Loucy (cell line): ENCODE measurements at regions not wholly inside any gene's neighbourhood (a gene's known extent, or its start where the extent isn't known, plus 50 kb on each side); places are given as distances from the start of the nearest gene placed in this dataset.

ENCODE experiments used
- EZH2phosphoT487 ChIP-seq: fragments of 200-600 bp; IDR thresholded peaks from 2 replicates; pipeline ENCODE4 v1.6.1; 2018; ENCODE audit warnings: antibody characterized with exemption, mild to moderate bottlenecking, moderate library complexity, borderline replicate concordance
- TF ChIP-seq, protein P1 (sequence below): fragments of 200-600 bp; sonication (generic); conservative IDR thresholded peaks from 2 replicates; pipeline ENCODE4 v1.5.1; 2014; ENCODE audit warnings: mild to moderate bottlenecking, antibody characterized with exemption, low read length

DNA sequence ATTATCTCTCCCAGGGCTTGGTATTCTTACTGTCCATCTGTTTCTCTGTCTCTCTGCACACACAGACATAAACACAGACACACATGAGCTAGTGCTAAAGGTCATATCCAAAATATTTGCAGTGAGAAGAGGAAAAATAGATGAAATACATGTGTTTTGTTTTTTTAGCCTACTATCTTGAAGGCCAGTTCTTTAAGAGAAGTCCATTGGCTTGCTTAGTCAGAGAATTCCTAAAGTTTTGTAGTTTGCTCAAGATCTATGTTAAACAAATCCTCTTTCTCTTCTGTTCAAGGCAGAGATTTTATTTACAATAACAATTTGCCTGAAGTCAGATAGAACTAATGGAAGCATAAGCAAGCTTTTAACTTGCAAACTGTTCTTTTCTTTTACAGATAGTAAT lies 120.0 kb upstream of the AKIRIN2 start:
- TF ChIP-seq, protein P1, sequence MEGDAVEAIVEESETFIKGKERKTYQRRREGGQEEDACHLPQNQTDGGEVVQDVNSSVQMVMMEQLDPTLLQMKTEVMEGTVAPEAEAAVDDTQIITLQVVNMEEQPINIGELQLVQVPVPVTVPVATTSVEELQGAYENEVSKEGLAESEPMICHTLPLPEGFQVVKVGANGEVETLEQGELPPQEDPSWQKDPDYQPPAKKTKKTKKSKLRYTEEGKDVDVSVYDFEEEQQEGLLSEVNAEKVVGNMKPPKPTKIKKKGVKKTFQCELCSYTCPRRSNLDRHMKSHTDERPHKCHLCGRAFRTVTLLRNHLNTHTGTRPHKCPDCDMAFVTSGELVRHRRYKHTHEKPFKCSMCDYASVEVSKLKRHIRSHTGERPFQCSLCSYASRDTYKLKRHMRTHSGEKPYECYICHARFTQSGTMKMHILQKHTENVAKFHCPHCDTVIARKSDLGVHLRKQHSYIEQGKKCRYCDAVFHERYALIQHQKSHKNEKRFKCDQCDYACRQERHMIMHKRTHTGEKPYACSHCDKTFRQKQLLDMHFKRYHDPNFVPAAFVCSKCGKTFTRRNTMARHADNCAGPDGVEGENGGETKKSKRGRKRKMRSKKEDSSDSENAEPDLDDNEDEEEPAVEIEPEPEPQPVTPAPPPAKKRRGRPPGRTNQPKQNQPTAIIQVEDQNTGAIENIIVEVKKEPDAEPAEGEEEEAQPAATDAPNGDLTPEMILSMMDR: no peak
- TF ChIP-seq EZH2phosphoT487: no peak
